ENCODE measurements at regions not wholly inside any gene's neighbourhood (a gene's known extent, or its start where the extent isn't known, plus 50 kb on each side); places are given as distances from the start of the nearest gene placed in this dataset.

DNA sequence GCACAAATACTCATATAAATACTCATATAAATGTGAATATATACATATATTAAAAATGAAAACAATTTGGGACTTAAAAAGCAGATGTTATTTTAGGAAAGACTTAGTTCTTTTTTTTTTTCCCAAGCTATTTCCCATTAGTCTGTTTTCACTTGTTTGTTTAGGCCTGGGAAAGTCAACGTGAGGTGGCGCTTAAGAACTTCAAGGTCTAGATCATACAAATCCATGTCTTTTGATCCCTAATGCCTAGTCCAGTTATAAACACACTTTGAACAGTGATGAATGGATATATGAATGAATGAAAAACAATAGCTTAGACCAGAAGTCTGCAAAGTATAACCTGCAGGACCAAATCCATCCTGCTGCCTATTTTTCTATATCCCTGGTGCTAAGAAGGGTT lies 224.5 kb downstream of the CGGBP1 start:
- no peak overlapping the region for H2BK20ac ChIP-seq (ENCODE audit: low read depth, low read length, poor library complexity, severe bottlenecking)
- no peak overlapping the region for H3K4ac ChIP-seq (ENCODE audit: low read depth, low read length)
- no peaks in the 10 kb centered on the region for H3K79me1 ChIP-seq (ENCODE audit: insufficient read depth, low read depth, low read length, poor library complexity, severe bottlenecking)
- H3K4me3 Mint-ChIP-seq: no peak overlapping the region
- no peak overlapping the region for H3K18ac ChIP-seq (ENCODE audit: insufficient read length, low read depth, low read length)
- TF ChIP-seq, protein P1, sequence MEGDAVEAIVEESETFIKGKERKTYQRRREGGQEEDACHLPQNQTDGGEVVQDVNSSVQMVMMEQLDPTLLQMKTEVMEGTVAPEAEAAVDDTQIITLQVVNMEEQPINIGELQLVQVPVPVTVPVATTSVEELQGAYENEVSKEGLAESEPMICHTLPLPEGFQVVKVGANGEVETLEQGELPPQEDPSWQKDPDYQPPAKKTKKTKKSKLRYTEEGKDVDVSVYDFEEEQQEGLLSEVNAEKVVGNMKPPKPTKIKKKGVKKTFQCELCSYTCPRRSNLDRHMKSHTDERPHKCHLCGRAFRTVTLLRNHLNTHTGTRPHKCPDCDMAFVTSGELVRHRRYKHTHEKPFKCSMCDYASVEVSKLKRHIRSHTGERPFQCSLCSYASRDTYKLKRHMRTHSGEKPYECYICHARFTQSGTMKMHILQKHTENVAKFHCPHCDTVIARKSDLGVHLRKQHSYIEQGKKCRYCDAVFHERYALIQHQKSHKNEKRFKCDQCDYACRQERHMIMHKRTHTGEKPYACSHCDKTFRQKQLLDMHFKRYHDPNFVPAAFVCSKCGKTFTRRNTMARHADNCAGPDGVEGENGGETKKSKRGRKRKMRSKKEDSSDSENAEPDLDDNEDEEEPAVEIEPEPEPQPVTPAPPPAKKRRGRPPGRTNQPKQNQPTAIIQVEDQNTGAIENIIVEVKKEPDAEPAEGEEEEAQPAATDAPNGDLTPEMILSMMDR (conservative IDR thresholded peaks at IDR 0.05): no peak
- H3K9me3 ChIP-seq (ENCODE audit: control insufficient read depth, low read depth, low read length): no peaks in the 10 kb centered on the region
- peaks cover 0 to 2% (median 0%) of the 10 kb centered on the region in 3 experiments; a peak in 2 of 7 replicates for H3K36me3 Mint-ChIP-seq (ENCODE audit: insufficient read depth in 1 of 3, low read depth in 3 of 3)
- no peaks in the 10 kb centered on the region for H3K27me3 Mint-ChIP-seq (ENCODE audit: low read depth)
- no peak for DNase-seq
- no peak overlapping the region for H4K91ac ChIP-seq (ENCODE audit: insufficient read length, low read depth, low read length)
- no peak overlapping the region for H3K4me2 ChIP-seq (ENCODE audit: insufficient read depth, insufficient read length, low read length)
- no peak overlapping the region for H3T11ph ChIP-seq (ENCODE audit: low read length)
- H3K56ac ChIP-seq (ENCODE audit: insufficient read length, low read depth, low read length): no peak overlapping the region
- no peak overlapping the region for H2BK5ac ChIP-seq (ENCODE audit: insufficient read length, low read length)
- no peak overlapping the region for H2BK120ac ChIP-seq (ENCODE audit: low read depth, low read length, poor library complexity, severe bottlenecking)
- H4K8ac ChIP-seq (replicated peaks; ENCODE audit: insufficient read length, low read depth, low read length): no peak overlapping the region
- no peaks in the 10 kb centered on the region for H3K4me1 ChIP-seq (ENCODE audit: insufficient read depth, low read length)
- no peak overlapping the region for H2BK15ac ChIP-seq (ENCODE audit: low read depth, low read length)
- no peak overlapping the region for H2AFZ ChIP-seq (ENCODE audit: low read length)
- no peaks in the 10 kb centered on the region for H4K20me1 ChIP-seq (ENCODE audit: control insufficient read depth, insufficient read depth, insufficient read length)
- H3K27me3 ChIP-seq (ENCODE audit: insufficient read depth, low read length): no peaks in the 10 kb centered on the region
- no peak overlapping the region for H3K27ac ChIP-seq (ENCODE audit: insufficient read length, low read depth, low read length)
- H3K79me2 ChIP-seq (ENCODE audit: insufficient read depth, low read length): no peaks in the 10 kb centered on the region
- H3K23me2 ChIP-seq (ENCODE audit: insufficient read length, low read depth, low read length, poor library complexity, severe bottlenecking): no peaks in the 10 kb centered on the region
- H3K14ac ChIP-seq (ENCODE audit: insufficient read depth, low read length): no peak overlapping the region
- no peak overlapping the region for H4K5ac ChIP-seq (ENCODE audit: insufficient read length, low read depth, low read length)
- H3K9me3 Mint-ChIP-seq: peaks cover 1% of the 10 kb centered on the region in 2 experiments; a peak in 3 of 5 replicates
- no peaks in the 10 kb centered on the region for H3K4me1 Mint-ChIP-seq
- H3K27ac Mint-ChIP-seq: no peak overlapping the region
- no peak overlapping the region for H3K9ac ChIP-seq (ENCODE audit: extremely low read depth, insufficient read length, low read length)
- no peak overlapping the region for H3K23ac ChIP-seq (ENCODE audit: insufficient read length, low read depth, low read length)
- H2BK12ac ChIP-seq (ENCODE audit: insufficient read length, low read depth, low read length): no peak overlapping the region
- WGBS (ENCODE audit: extremely low coverage, insufficient read length, low lambda C conversion rate): no CpG with 5 or more reads among the region's 2 CpGs
- no peak overlapping the region for H2AK5ac ChIP-seq (ENCODE audit: insufficient read length, low read length)

Data from H9 (cell line).